H1 (cell line): ENCODE measurements at regions not wholly inside any gene's neighbourhood (a gene's known extent, or its start where the extent isn't known, plus 50 kb on each side); places are given as distances from the start of the nearest gene placed in this dataset.

Experiments used
- CTCF ChIA-PET: fragments of 300-600 bp; sonication (Branson Sonifier 250); formaldehyde crosslinking; loops from one replicate; lab custom pipeline; 2021; ENCODE audit not compliant: partially characterized antibody; lab: Charles Lee
- POLR2A ChIA-PET: fragments of 300-600 bp; sonication (Branson Sonifier 250); formaldehyde crosslinking; loops from one replicate; lab custom pipeline; 2021; ENCODE audit warnings: inconsistent platforms; ENCODE audit not compliant: partially characterized antibody; lab: Charles Lee
- DNase-seq, 2 experiments: peaks; one replicate each; pipeline versions ENCODE4 v3.0.0 to v3.0.0-alpha.2; 2010 to 2022; ENCODE audit warnings: low spot score in 2 of 2, low read depth in 1 of 2, mixed read lengths in 1 of 2
- FAIRE-seq: peaks from 2 replicates; lab custom pipeline; 2011; peaks lifted over from hg19 to GRCh38; lab: Jason Lieb, UNC
- H2AFZ ChIP-seq: 2 replicates; pipeline ENCODE4 v1.8.1; 2012; ENCODE audit warnings: low read length, inconsistent platforms
- H2AK5ac ChIP-seq: 2 replicates; pipeline ENCODE4 v1.6.1; 2013; ENCODE audit warnings: low read depth, low read length
- H2BK120ac ChIP-seq: replicated peaks from 2 replicates; pipeline ENCODE3; 2013; ENCODE audit warnings: low read depth, low read length, inconsistent platforms
- H2BK12ac ChIP-seq: 2 replicates; pipeline ENCODE4 v1.6.1; 2013; ENCODE audit warnings: low read depth, low read length
- H2BK15ac ChIP-seq: 2 replicates; pipeline ENCODE4 v1.6.1; 2013; ENCODE audit warnings: low read length
- H2BK20ac ChIP-seq: 2 replicates; pipeline ENCODE4 v1.6.1; 2013; ENCODE audit warnings: low read length
- H2BK5ac ChIP-seq: 2 replicates; pipeline ENCODE4 v1.6.1; 2013; ENCODE audit warnings: low read depth, low read length
- H3K14ac ChIP-seq: 2 replicates; pipeline ENCODE4 v1.6.1; 2013; ENCODE audit warnings: inconsistent platforms; ENCODE audit not compliant: insufficient read length
- H3K18ac ChIP-seq: 2 replicates; pipeline ENCODE4 v1.6.1; 2013; ENCODE audit warnings: low read length; ENCODE audit errors: extremely low read depth
- H3K23ac ChIP-seq: 2 replicates; pipeline ENCODE4 v1.6.1; 2013; ENCODE audit warnings: inconsistent platforms; ENCODE audit not compliant: insufficient read length
- H3K23me2 ChIP-seq: 2 replicates; pipeline ENCODE4 v1.6.1; 2013; ENCODE audit warnings: low read depth, low read length
- H3K27ac ChIP-seq: 2 replicates; pipeline ENCODE4 v1.6.1; 2011; ENCODE audit warnings: low read depth, low read length, inconsistent platforms
- H3K27me3 ChIP-seq, 4 experiments: replicated peaks in 1 of 4; 1 replicate in 1 of 4; 2 replicates in 3 of 4; pipeline versions ENCODE4 v1.6.1 to v1.8.1; 2011 to 2013; ENCODE audit warnings: low read length in 3 of 4, mild to moderate bottlenecking in 3 of 4, inconsistent platforms in 2 of 4, mixed read lengths in 2 of 4, moderate library complexity in 1 of 4; ENCODE audit not compliant: control insufficient read depth in 3 of 4, insufficient read depth in 3 of 4; ENCODE audit errors: extremely low read depth in 1 of 4
- H3K36me3 ChIP-seq, 4 experiments: 2 replicates each; pipeline versions ENCODE4 v1.6.1 to v1.8.1; 2011 to 2013; ENCODE audit warnings: mild to moderate bottlenecking in 4 of 4, low read length in 3 of 4, moderate library complexity in 2 of 4, control low read depth in 1 of 4, inconsistent platforms in 1 of 4; ENCODE audit not compliant: insufficient read depth in 4 of 4, control insufficient read depth in 2 of 4
- H3K4ac ChIP-seq: replicated peaks from 2 replicates; pipeline ENCODE3; 2013; ENCODE audit warnings: low read length, low read depth, mixed read lengths, inconsistent platforms; ENCODE audit not compliant: insufficient read length
- H3K4me1 ChIP-seq, 4 experiments: replicated peaks in 1 of 4; 1 replicate in 1 of 4; 2 replicates in 3 of 4; pipeline versions ENCODE4 v1.6.1 to v1.8.1; 2011 to 2013; ENCODE audit warnings: low read length in 3 of 4, inconsistent platforms in 2 of 4, mixed read lengths in 1 of 4; ENCODE audit not compliant: insufficient read depth in 4 of 4, control insufficient read depth in 3 of 4
- H3K4me2 ChIP-seq, 2 experiments: 2 replicates each; pipeline versions ENCODE4 v1.6.1 to v1.8.1; 2011 to 2013; ENCODE audit warnings: low read depth in 2 of 2, low read length in 2 of 2, control low read depth in 1 of 2, inconsistent platforms in 1 of 2, mild to moderate bottlenecking in 1 of 2; ENCODE audit not compliant: insufficient read depth in 1 of 2
- H3K4me3 ChIP-seq, 4 experiments: fragments of 200-600, 300-600 bp in 1 of 4; sonication (generic), shearing (Covaris generic), sonication (Bioruptor Twin) in 1 of 4; 2 replicates each; pipeline versions ENCODE4 v1.5.1 to v1.8.1; 2011 to 2016; ENCODE audit warnings: low read length in 4 of 4, low read depth in 3 of 4, control low read depth in 2 of 4, inconsistent platforms in 2 of 4, mild to moderate bottlenecking in 2 of 4, mixed read lengths in 1 of 4, moderate library complexity in 1 of 4; ENCODE audit not compliant: insufficient read depth in 2 of 4; ENCODE audit errors: extremely low read depth in 1 of 4
- H3K56ac ChIP-seq: replicated peaks from 2 replicates; pipeline ENCODE3; 2013; ENCODE audit warnings: low read depth, mild to moderate bottlenecking, mixed read lengths, low read length, inconsistent platforms; ENCODE audit not compliant: insufficient read length
- H3K79me1 ChIP-seq: 2 replicates; pipeline ENCODE4 v1.6.1; 2013; ENCODE audit warnings: low read depth, low read length, control low read depth
- H3K79me2 ChIP-seq, 2 experiments: 2 replicates each; pipeline versions ENCODE4 v1.6.1 to v1.8.1; 2012 to 2013; ENCODE audit warnings: low read length in 2 of 2, mild to moderate bottlenecking in 2 of 2, inconsistent platforms in 1 of 2; ENCODE audit not compliant: insufficient read depth in 2 of 2, control insufficient read depth in 1 of 2
- H3K9ac ChIP-seq, 4 experiments: replicated peaks in 1 of 4; 1 replicate in 1 of 4; 2 replicates in 3 of 4; pipeline versions ENCODE4 v1.6.1 to v1.8.1; 2011 to 2013; ENCODE audit warnings: low read depth in 3 of 4, low read length in 3 of 4, control low read depth in 2 of 4, mild to moderate bottlenecking in 2 of 4, moderate library complexity in 2 of 4, inconsistent platforms in 1 of 4; ENCODE audit errors: extremely low read depth in 1 of 4
- H3K9me3 ChIP-seq, 2 experiments: 2 replicates each; pipeline versions ENCODE4 v1.6.1 to v1.8.1; 2012 to 2013; ENCODE audit warnings: mild to moderate bottlenecking in 2 of 2, moderate library complexity in 2 of 2, control low read depth in 1 of 2, inconsistent platforms in 1 of 2, low read depth in 1 of 2, low read length in 1 of 2, mixed read lengths in 1 of 2; ENCODE audit not compliant: insufficient read depth in 2 of 2
- H4K20me1 ChIP-seq, 2 experiments: replicated peaks in 1 of 2; 2 replicates each; pipeline versions ENCODE3 to v1.8.1; 2011 to 2013; ENCODE audit warnings: inconsistent platforms in 2 of 2, low read length in 2 of 2, mild to moderate bottlenecking in 1 of 2; ENCODE audit not compliant: insufficient read depth in 2 of 2, control insufficient read depth in 1 of 2
- H4K5ac ChIP-seq: 2 replicates; pipeline ENCODE4 v1.6.1; 2013; ENCODE audit warnings: low read length, low read depth, mixed read lengths, inconsistent platforms; ENCODE audit not compliant: insufficient read length
- H4K8ac ChIP-seq: 2 replicates; pipeline ENCODE4 v1.8.0; 2013; ENCODE audit warnings: mild to moderate bottlenecking, moderate library complexity, low read length, inconsistent platforms; ENCODE audit not compliant: insufficient read depth; ENCODE audit errors: extremely low read depth
- H4K91ac ChIP-seq: replicated peaks from 2 replicates; pipeline ENCODE3; 2013; ENCODE audit warnings: low read length, mixed read lengths, inconsistent platforms; ENCODE audit not compliant: insufficient read length
- ATF3 ChIP-seq: IDR thresholded peaks from 2 replicates; pipeline ENCODE4 v1.6.1; 2011; ENCODE audit warnings: low read depth, mild to moderate bottlenecking, low read length; ENCODE audit not compliant: insufficient read depth
- CBX8 ChIP-seq: fragments of 300-800, 300-1000 bp; sonication (generic); IDR thresholded peaks from 2 replicates; pipeline ENCODE4 v1.7.1; 2016; ENCODE audit warnings: low read depth, low read length, borderline replicate concordance
- CHD1 ChIP-seq: IDR thresholded peaks from 2 replicates; pipeline ENCODE4 v1.6.1; 2012; ENCODE audit warnings: low read depth, low read length, improper control_type of control experiment
- CHD2 ChIP-seq: IDR thresholded peaks from 2 replicates; pipeline ENCODE4 v1.6.1; 2012; ENCODE audit warnings: low read length, improper control_type of control experiment
- HDAC2 ChIP-seq, 2 experiments: fragments of 300-600 bp in 1 of 2; sonication (generic) in 1 of 2; IDR thresholded peaks; 2 replicates each; pipeline ENCODE4 v1.6.1; 2011 to 2012; ENCODE audit warnings: low read depth in 2 of 2, low read length in 2 of 2, mild to moderate bottlenecking in 2 of 2, moderate library complexity in 2 of 2, borderline replicate concordance in 1 of 2, inconsistent platforms in 1 of 2
- KDM4A ChIP-seq: IDR thresholded peaks from one replicate; pipeline ENCODE4 v1.7.1; 2012; ENCODE audit warnings: low read depth, mild to moderate bottlenecking, moderate library complexity, low read length, inconsistent platforms; ENCODE audit not compliant: severe bottlenecking
- NANOG ChIP-seq: IDR thresholded peaks from 2 replicates; pipeline ENCODE4 v1.6.1; 2011; ENCODE audit warnings: low read length, low read depth, mild to moderate bottlenecking, inconsistent platforms; ENCODE audit not compliant: insufficient read depth, poor library complexity, severe bottlenecking
- NRF1 ChIP-seq: IDR thresholded peaks from 2 replicates; pipeline ENCODE4 v1.6.1; 2011; ENCODE audit warnings: mild to moderate bottlenecking, low read depth, low read length, improper control_type of control experiment
- RAD21 ChIP-seq, 2 experiments: IDR thresholded peaks in 1 of 2; conservative IDR thresholded peaks in 1 of 2; 2 replicates each; pipeline ENCODE4 v1.6.1; 2011; ENCODE audit warnings: low read depth in 2 of 2, low read length in 2 of 2, improper control_type of control experiment in 1 of 2, inconsistent platforms in 1 of 2, mild to moderate bottlenecking in 1 of 2, moderate library complexity in 1 of 2
- RFX5 ChIP-seq: IDR thresholded peaks from 2 replicates; pipeline ENCODE4 v1.6.1; 2011; ENCODE audit warnings: low read depth, low read length, improper control_type of control experiment, borderline replicate concordance
- RXRA ChIP-seq: IDR thresholded peaks from 2 replicates; pipeline ENCODE4 v1.6.1; 2011; ENCODE audit warnings: low read depth, mild to moderate bottlenecking, low read length, moderate library complexity; ENCODE audit not compliant: insufficient read depth
- SP2 ChIP-seq: IDR thresholded peaks from 2 replicates; pipeline ENCODE4 v1.6.1; 2012; ENCODE audit warnings: mild to moderate bottlenecking, low read length, inconsistent platforms
- SP4 ChIP-seq: IDR thresholded peaks from 2 replicates; pipeline ENCODE4 v1.6.1; 2012; ENCODE audit warnings: low read length, inconsistent platforms
- TAF1 ChIP-seq: IDR thresholded peaks from 2 replicates; pipeline ENCODE4 v1.6.1; 2011; ENCODE audit warnings: mild to moderate bottlenecking, low read depth, low read length
- ZNF274 ChIP-seq: IDR thresholded peaks from 2 replicates; pipeline ENCODE4 v1.7.0; 2012; ENCODE audit warnings: low read length, borderline replicate concordance; ENCODE audit errors: extremely low read depth

- no peak overlapping the region for H3K27ac ChIP-seq
- H2BK5ac ChIP-seq: no peak overlapping the region
- H3K4me2 ChIP-seq: no peak overlapping the region
- no peak overlapping the region for H4K5ac ChIP-seq
- no peaks in the 10 kb centered on the region for H3K9me3 ChIP-seq
- no peak overlapping the region for H2BK20ac ChIP-seq
- no peak overlapping the region for H3K9ac ChIP-seq
- H3K18ac ChIP-seq: no peak overlapping the region
- H3K79me2 ChIP-seq: no peaks in the 10 kb centered on the region
- H3K4ac ChIP-seq: no peak overlapping the region
- ChIA-PET POLR2A (no interaction called here), CTCF (interaction anchor here (1.1 kb wide), 2 partner anchors 12 to 29 kb away, joined by 3 to 4 read pairs; no protein-coding TSS in a partner anchor)
- peaks cover 0 to 7% (median 2%) of the 10 kb centered on the region in 4 experiments; a peak in 2 of 7 replicates for H3K4me1 ChIP-seq
- no peak overlapping the region for H3K4me3 ChIP-seq
- no peak for DNase-seq
- H2AFZ ChIP-seq: no peak overlapping the region
- H2BK15ac ChIP-seq: no peak overlapping the region
- H3K56ac ChIP-seq: no peak overlapping the region
- H3K23me2 ChIP-seq: no peaks in the 10 kb centered on the region
- no peak overlapping the region for H3K14ac ChIP-seq
- H3K36me3 ChIP-seq: no peaks in the 10 kb centered on the region
- H3K79me1 ChIP-seq: no peaks in the 10 kb centered on the region
- no peak for FAIRE-seq
- H2BK12ac ChIP-seq: no peak overlapping the region
- no peak overlapping the region for H2AK5ac ChIP-seq
- H3K23ac ChIP-seq: no peak overlapping the region
- no peak overlapping the region for H4K8ac ChIP-seq
- no peak overlapping the region for H2BK120ac ChIP-seq
- no peaks in the 10 kb centered on the region for H4K20me1 ChIP-seq
- no peaks in the 10 kb centered on the region for H3K27me3 ChIP-seq
- no peak overlapping the region for H4K91ac ChIP-seq
- no peak for TF ChIP-seq KDM4A
- TF ChIP-seq NANOG: no peak
- no peak for TF ChIP-seq CBX8
- TF ChIP-seq ZNF274: no peak
- TF ChIP-seq ATF3: no peak
- no peak for TF ChIP-seq SP4
- no peak for TF ChIP-seq NRF1
- no peak for TF ChIP-seq CHD2
- TF ChIP-seq RAD21 (IDR thresholded peaks at IDR 0.05 in 1 of 2, conservative IDR thresholded peaks at IDR 0.05 in 1 of 2; ENCODE audit: low read depth in 2 of 2, low read length in 2 of 2): no peak
- no peak for TF ChIP-seq SP2
- TF ChIP-seq CHD1: no peak
- no peak for TF ChIP-seq RFX5
- no peak for TF ChIP-seq TAF1
- TF ChIP-seq HDAC2 (IDR thresholded peaks at IDR 0.05; ENCODE audit: borderline replicate concordance in 1 of 2, low read depth in 2 of 2, low read length in 2 of 2): no peak
- no peak for TF ChIP-seq RXRA
Observed at GRCh38 chr9:83191154-83191553, 128.2 kb upstream of the RASEF start.
